ENCODE measurements at regions not wholly inside any gene's neighbourhood (a gene's known extent, or its start where the extent isn't known, plus 50 kb on each side); places are given as distances from the start of the nearest gene placed in this dataset.

- no peak overlapping the region for H3K4me2 ChIP-seq
- no peak for TF ChIP-seq FOXS1 (CRISPR knock-in tag; IDR thresholded peaks at IDR 0.05)
- no peak for TF ChIP-seq HEYL (CRISPR knock-in tag; IDR thresholded peaks at IDR 0.05)
- TF ChIP-seq MYC (IDR thresholded peaks at IDR 0.05; ENCODE audit: borderline replicate concordance, low read length), result no peak
- TF ChIP-seq TP53 (CRISPR knock-in tag; IDR thresholded peaks at IDR 0.05), result no peak
- TF ChIP-seq RFX5 (IDR thresholded peaks at IDR 0.05), result no peak
- TF ChIP-seq GATA3 (IDR thresholded peaks at IDR 0.05; ENCODE audit: borderline replicate concordance), result no peak
- TF ChIP-seq CBX2 (IDR thresholded peaks at IDR 0.05; ENCODE audit: borderline replicate concordance, low read depth), result no peak
- no peak for TF ChIP-seq MAFK (IDR thresholded peaks at IDR 0.05; ENCODE audit: partially characterized antibody)
- no peak for TF ChIP-seq ESRRA (IDR thresholded peaks at IDR 0.05; ENCODE audit: borderline replicate concordance, low read length)
- no peak for TF ChIP-seq ZSCAN20 (CRISPR knock-in tag; IDR thresholded peaks at IDR 0.05)
- TF ChIP-seq CTCF (IDR thresholded peaks at IDR 0.05), result no peak
- TF ChIP-seq BHLHE40 (IDR thresholded peaks at IDR 0.05; ENCODE audit: low read depth, low read length), result no peak
- no peak for TF ChIP-seq EHF (CRISPR knock-in tag; IDR thresholded peaks at IDR 0.05)
- TF ChIP-seq ELK1 (IDR thresholded peaks at IDR 0.05; ENCODE audit: low read depth, low read length), result no peak
- H3K4me1 ChIP-seq, result no peaks in the 10 kb centered on the region
- H3K9me3 ChIP-seq, result no peaks in the 10 kb centered on the region
- ChIA-PET POLR2A (no interaction called here), CTCF (interaction anchor here (1.4 kb wide), 1 partner anchor 11 kb away, joined by 3 read pairs; no protein-coding TSS in a partner anchor)
- H3K27ac ChIP-seq, result no peak overlapping the region
- FAIRE-seq (no peak), ATAC-seq (no peak), DNase-seq (ENCODE audit: low read depth in 1 of 2, low spot score in 1 of 2) (no peak)
- H3K4me3 ChIP-seq, result no peak overlapping the region
- WGBS (ENCODE audit: missing lambda C conversion rate), result 54% methylated on average over 3 of the region's 3 CpGs
Observed at GRCh38 chr10:25120188-25120587, 54.6 kb upstream of the GPR158 start.

All from A549 (cell line).